GM13976 (cell line): ENCODE measurements at regions not wholly inside any gene's neighbourhood (a gene's known extent, or its start where the extent isn't known, plus 50 kb on each side); places are given as distances from the start of the nearest gene placed in this dataset.

Experiments
- DNase-seq: peaks from one replicate; pipeline ENCODE4 v3.0.0; 2012; ENCODE audit warnings: low spot score
- in situ Hi-C: fragments of 300-500 bp; cut with MboI; formaldehyde crosslinking; loops from one replicate; pipeline ENCODE4 v1.12.0; 2022; ENCODE audit warnings: low sequenced_read_pairs, mixed read lengths, inconsistent platforms; ENCODE audit not compliant: unreplicated experiment
- TF ChIP-seq, protein P1 (sequence below): IDR thresholded peaks from 2 replicates; pipeline ENCODE4 v1.5.1; 2012; ENCODE audit warnings: borderline replicate concordance, mild to moderate bottlenecking; ENCODE audit not compliant: insufficient read depth; ENCODE audit errors: extremely low read depth, missing control alignments, control extremely low read depth

GRCh38 chr1:221347706-221348105 lies 394.2 kb downstream of the DUSP10 start:
- no peak for DNase-seq
- TF ChIP-seq, protein P1, sequence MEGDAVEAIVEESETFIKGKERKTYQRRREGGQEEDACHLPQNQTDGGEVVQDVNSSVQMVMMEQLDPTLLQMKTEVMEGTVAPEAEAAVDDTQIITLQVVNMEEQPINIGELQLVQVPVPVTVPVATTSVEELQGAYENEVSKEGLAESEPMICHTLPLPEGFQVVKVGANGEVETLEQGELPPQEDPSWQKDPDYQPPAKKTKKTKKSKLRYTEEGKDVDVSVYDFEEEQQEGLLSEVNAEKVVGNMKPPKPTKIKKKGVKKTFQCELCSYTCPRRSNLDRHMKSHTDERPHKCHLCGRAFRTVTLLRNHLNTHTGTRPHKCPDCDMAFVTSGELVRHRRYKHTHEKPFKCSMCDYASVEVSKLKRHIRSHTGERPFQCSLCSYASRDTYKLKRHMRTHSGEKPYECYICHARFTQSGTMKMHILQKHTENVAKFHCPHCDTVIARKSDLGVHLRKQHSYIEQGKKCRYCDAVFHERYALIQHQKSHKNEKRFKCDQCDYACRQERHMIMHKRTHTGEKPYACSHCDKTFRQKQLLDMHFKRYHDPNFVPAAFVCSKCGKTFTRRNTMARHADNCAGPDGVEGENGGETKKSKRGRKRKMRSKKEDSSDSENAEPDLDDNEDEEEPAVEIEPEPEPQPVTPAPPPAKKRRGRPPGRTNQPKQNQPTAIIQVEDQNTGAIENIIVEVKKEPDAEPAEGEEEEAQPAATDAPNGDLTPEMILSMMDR, result no peak
- in situ Hi-C loops, result no loop called here

DNA sequence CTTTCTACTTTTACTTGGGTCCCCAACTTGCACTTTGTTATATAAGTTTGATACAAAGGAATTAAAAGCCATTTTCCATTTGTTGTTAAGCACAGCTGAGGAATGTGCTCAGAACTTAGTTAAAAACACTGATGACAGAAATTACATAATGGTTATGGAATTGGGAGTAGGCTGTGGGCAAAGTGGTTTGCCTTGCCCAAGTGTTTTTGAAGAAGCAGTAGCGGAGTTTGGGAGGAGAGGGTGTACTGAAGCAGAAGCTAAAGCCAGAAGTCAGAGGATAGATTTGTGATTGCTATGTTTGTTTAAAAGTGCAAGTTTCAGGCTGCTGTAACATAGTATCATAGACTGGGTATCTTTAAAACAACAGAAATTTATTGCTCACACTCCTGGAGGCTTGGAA lies 391.8 kb downstream of the DUSP10 start:
- in situ Hi-C loops, result no loop called here
- DNase-seq, result no peak

DNA sequence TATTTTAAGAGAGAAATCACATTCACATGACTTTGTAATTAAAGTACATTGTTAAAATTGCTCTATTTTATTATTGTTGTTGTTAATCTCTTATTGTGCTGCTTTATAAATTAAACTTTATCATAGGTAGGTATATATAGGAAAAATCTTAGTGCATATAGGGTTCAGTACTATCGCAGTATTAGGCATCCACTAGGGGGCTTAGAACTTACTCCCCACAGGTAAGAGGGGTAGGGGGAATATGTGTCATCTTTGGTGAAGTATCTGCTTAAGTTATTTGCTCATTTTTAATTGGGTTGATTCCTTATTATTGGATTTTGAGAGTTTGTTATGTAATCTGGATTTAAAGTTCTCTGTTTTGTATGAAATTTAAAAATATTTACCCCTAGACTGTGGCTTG lies 385.2 kb downstream of the DUSP10 start:
- DNase-seq, result no peak

More for the DNA sequence above, 391.8 kb downstream of the DUSP10 start:
- TF ChIP-seq, protein P1, result no peak

GRCh38 chr1:221363039-221363438 lies 378.9 kb downstream of the DUSP10 start:
- DNase-seq, result no peak
- TF ChIP-seq, protein P1, result no peak
- in situ Hi-C loops, result no loop called here

More for the DNA sequence above, 385.2 kb downstream of the DUSP10 start:
- in situ Hi-C loops, result no loop called here
- TF ChIP-seq, protein P1, result no peak

DNA sequence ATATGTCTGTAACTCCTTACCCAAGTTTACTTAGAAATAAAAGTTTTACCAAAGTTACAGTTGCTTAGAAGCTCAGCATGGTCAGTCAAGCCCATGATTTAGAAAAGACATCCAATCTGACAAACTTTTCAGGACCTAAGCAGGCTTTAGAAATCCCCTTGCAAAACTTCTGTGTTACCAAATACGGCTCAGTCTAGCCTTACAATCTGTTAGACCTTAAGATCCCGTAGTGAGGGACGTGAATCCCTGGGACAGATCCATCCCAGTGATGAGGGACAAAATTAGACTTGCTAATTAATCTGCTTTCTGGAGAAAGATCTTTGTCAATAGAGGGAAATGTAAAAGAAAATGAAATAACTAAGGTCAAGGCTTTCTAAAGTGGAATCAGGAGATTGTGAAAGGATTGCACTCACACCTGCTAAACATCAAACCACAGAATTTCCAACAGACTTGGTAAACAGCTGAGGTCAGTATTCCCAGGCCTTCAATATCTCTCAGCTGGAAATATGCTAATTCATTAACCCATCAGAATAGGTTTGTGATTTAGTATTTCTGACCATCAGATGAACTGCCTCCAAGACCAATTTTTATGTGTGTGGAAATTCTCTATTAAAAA lies 375.3 kb downstream of the DUSP10 start:
- TF ChIP-seq, protein P1, result no peak
- in situ Hi-C loops, result no loop called here
- no peak for DNase-seq

DNA sequence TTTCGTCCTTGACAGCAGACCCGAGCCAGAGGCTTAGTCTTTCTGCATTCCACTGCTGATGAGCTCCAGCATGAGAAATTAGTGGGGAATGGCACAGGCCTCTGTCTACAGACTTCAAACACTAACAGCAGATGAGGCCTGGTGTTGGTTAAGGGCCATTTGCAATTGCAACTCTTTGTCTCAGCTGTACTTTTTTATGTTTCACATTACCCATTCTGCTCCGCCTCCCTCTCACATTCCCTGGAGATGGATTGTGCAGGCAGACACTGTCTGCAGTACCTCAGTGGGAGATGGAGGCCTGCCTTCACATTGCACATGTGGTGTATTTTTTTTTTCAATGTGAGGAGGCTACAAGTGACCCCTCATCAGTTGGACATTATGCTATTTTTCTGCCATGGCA lies 370.2 kb downstream of the DUSP10 start:
- in situ Hi-C loops, result no loop called here
- TF ChIP-seq, protein P1, result no peak
- no peak for DNase-seq
